ENCODE measurements at regions not wholly inside any gene's neighbourhood (a gene's known extent, or its start where the extent isn't known, plus 50 kb on each side); places are given as distances from the start of the nearest gene placed in this dataset.

- Histone ChIP-seq H3K9me2 (ENCODE audit: insufficient read depth) (no peaks in the 10 kb centered on the region), H3K4me1 (ENCODE audit: control insufficient read depth in 1 of 2, insufficient read depth in 2 of 2, low read length in 2 of 2) (no peaks in the 10 kb centered on the region), H3K27me3 (ENCODE audit: insufficient read depth, low read length) (no peaks in the 10 kb centered on the region), H3K9me3 (ENCODE audit: control insufficient read depth in 1 of 2, insufficient read depth in 1 of 2, low read depth in 1 of 2, low read length in 2 of 2) (no peaks in the 10 kb centered on the region), H3K4me2 (ENCODE audit: low read length) (no peak overlapping the region), H3K9ac (ENCODE audit: low read length) (no peak overlapping the region), H3K36me3 (ENCODE audit: control insufficient read depth in 1 of 2, insufficient read depth in 2 of 2, low read length in 2 of 2) (no peaks in the 10 kb centered on the region), H3K27ac (ENCODE audit: low read depth, low read length) (no peak overlapping the region), H3K4me3 (replicated peaks in 1 of 2; ENCODE audit: low read depth in 1 of 2, low read length in 2 of 2) (no peak overlapping the region), H4K20me1 (ENCODE audit: insufficient read depth) (no peaks in the 10 kb centered on the region), H3K79me2 (ENCODE audit: insufficient read depth, low read length) (no peaks in the 10 kb centered on the region), H2AFZ (ENCODE audit: low read depth, low read length, poor library complexity, severe bottlenecking) (no peak overlapping the region)
- POLR2A ChIA-PET, result no interaction called here
- CTCF ChIA-PET, result no interaction called here
- RAD21 ChIA-PET (ENCODE audit: low non-redundant PET in 1 of 2, low total read pairs in 2 of 2, uncharacterized antibody in 2 of 2, unreplicated experiment in 2 of 2), result no interaction called here
- intact Hi-C loops (cut with micrococcal nuclease), result no loop called here
- ATAC-seq (no peak), DNase-seq (ENCODE audit: low read depth, low spot score) (no peak)
- TF ChIP-seq ATF3 (IDR thresholded peaks at IDR 0.05) (no peak), CTCF (IDR thresholded peaks at IDR 0.05 in 2 of 3, conservative IDR thresholded peaks at IDR 0.05 in 1 of 3; ENCODE audit: borderline replicate concordance in 1 of 3, insufficient read depth in 1 of 3, low read depth in 2 of 3, low read length in 2 of 3) (no peak), FOSL1 (IDR thresholded peaks at IDR 0.05; ENCODE audit: low read depth) (no peak), YY1 (IDR thresholded peaks at IDR 0.05; ENCODE audit: extremely low read depth, insufficient replicate concordance, low read depth, low read length) (no peak), EGR1 (IDR thresholded peaks at IDR 0.05; ENCODE audit: low read depth) (no peak), CBX3 (IDR thresholded peaks at IDR 0.05; ENCODE audit: low read depth) (no peak), CEBPB (IDR thresholded peaks at IDR 0.05; ENCODE audit: low read depth) (no peak), TCF7L2 (IDR thresholded peaks at IDR 0.05; ENCODE audit: borderline replicate concordance, extremely low read depth, insufficient read depth, insufficient read length) (no peak)
- BruUV-seq (replicated peaks), result no TSS peak
These were observed 301.1 kb upstream of the SASH1 start for GRCh38 chr6:148041546-148041945.

GRCh38 chr6:148042536-148042935 is 300.1 kb upstream of the SASH1 start:
- no TSS peak for BruUV-seq (replicated peaks)
- POLR2A ChIA-PET, result no interaction called here
- intact Hi-C loops (cut with micrococcal nuclease), result no loop called here

More at GRCh38 chr6:148042536-148042935, 300.1 kb upstream of the SASH1 start:
- H3K9ac ChIP-seq (ENCODE audit: low read length), result no peak overlapping the region
- DNase-seq (ENCODE audit: low read depth, low spot score) (no peak), ATAC-seq (no peak)
- TF ChIP-seq JUND (IDR thresholded peaks at IDR 0.05) (no peak), SIN3A (IDR thresholded peaks at IDR 0.05; ENCODE audit: low read depth) (no peak), ELF1 (IDR thresholded peaks at IDR 0.05; ENCODE audit: borderline replicate concordance, low read depth) (no peak), TCF7L2 (IDR thresholded peaks at IDR 0.05; ENCODE audit: borderline replicate concordance, extremely low read depth, insufficient read depth, insufficient read length) (no peak), RAD21 (IDR thresholded peaks at IDR 0.05; ENCODE audit: low read depth) (no peak)
- no peaks in the 10 kb centered on the region for H3K27me3 ChIP-seq (ENCODE audit: insufficient read depth, low read length)
- RAD21 ChIA-PET (ENCODE audit: low non-redundant PET in 1 of 2, low total read pairs in 2 of 2, uncharacterized antibody in 2 of 2, unreplicated experiment in 2 of 2), result no interaction called here
- no peaks in the 10 kb centered on the region for H3K9me3 ChIP-seq (ENCODE audit: control insufficient read depth in 1 of 2, insufficient read depth in 1 of 2, low read depth in 1 of 2, low read length in 2 of 2)
- H3K4me3 ChIP-seq (replicated peaks in 1 of 2; ENCODE audit: low read depth in 1 of 2, low read length in 2 of 2), result no peak overlapping the region
- H3K36me3 ChIP-seq (ENCODE audit: control insufficient read depth in 1 of 2, insufficient read depth in 2 of 2, low read length in 2 of 2), result no peaks in the 10 kb centered on the region
- no peak overlapping the region for H3K4me2 ChIP-seq (ENCODE audit: low read length)
- H3K79me2 ChIP-seq (ENCODE audit: insufficient read depth, low read length), result no peaks in the 10 kb centered on the region
- H3K27ac ChIP-seq (ENCODE audit: low read depth, low read length), result no peak overlapping the region
- CTCF ChIA-PET, result no interaction called here
- H2AFZ ChIP-seq (ENCODE audit: low read depth, low read length, poor library complexity, severe bottlenecking), result no peak overlapping the region
- H4K20me1 ChIP-seq (ENCODE audit: insufficient read depth), result no peaks in the 10 kb centered on the region
- H3K9me2 ChIP-seq (ENCODE audit: insufficient read depth), result no peaks in the 10 kb centered on the region
- no peaks in the 10 kb centered on the region for H3K4me1 ChIP-seq (ENCODE audit: control insufficient read depth in 1 of 2, insufficient read depth in 2 of 2, low read length in 2 of 2)
